HS-27A (cell line): ENCODE measurements at regions not wholly inside any gene's neighbourhood (a gene's known extent, or its start where the extent isn't known, plus 50 kb on each side); places are given as distances from the start of the nearest gene placed in this dataset.

ENCODE experiments used
- DNase-seq: peaks from one replicate; pipeline ENCODE4 v3.0.0-alpha.2; 2012; ENCODE audit warnings: low read depth, missing footprints

DNA sequence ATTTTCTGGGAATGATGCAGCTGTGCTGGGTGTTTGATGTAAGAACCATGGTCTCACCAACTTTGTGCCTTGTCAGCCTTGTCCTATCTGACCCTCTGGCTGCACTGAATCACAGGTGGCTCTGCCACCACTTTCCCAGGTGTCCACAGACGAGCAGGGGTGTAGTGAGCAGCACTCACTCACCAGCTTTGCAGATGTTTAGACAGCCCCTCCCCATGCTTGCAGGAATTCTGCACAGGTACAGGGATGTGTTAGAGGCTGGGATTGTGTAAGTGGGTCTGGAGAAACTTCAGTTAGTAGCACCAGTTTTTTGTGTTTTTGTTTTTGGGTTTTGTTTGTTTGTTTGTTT lies 88.2 kb upstream of the NAA20 start:
- DNase-seq, result no peak

DNA sequence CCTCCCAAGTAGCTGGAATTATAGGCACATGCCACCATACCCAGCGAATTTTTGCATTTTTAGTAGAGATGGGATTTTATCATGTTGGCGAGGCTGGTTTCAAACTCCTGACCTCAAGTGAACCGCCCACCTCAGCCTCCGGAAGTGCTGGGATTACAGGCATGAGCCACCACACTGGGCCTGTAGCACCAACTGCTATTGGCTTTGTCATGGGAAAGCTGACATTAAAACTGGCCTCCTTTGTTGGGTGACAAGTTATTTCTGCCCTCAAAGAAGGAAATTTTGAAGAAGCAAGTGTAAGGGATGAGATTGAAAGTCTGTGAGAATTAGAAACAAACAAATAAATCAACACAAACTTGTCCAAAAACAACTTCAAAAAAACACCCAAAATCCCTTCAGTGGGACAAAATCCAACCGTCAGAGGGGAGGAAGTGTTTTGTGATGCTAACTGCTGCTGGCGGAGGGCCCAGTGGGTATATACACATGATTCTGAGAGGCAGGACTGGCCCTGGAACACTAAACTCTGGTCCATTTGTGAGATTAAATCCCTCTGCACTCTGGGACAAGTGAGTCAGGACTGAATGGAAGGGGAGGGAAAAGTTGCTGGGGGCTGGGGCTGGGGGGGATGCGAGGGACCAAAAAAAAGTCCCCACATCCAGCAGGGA lies 87.5 kb upstream of the NAA20 start:
- DNase-seq, result no peak

DNA sequence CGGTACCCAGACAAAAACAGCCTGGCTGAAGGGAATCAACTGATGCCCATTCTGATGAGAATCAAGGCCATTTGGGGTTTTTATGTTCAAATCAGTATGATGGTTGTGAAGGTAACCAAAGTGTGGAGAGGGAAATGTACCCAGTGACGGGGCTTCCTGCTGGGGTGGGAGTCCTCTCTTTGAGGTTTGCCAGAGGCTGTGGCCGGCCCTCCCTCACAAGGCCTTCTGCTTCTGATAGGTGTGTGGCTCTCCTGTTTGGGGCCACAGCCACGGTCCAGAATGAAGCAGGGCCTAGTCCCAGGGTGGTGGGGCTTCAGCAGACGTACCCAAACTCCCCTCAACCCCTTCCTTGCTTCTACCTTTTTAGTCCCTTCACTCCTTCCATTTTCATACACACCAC lies 86.7 kb upstream of the NAA20 start:
- DNase-seq, result no peak

DNA sequence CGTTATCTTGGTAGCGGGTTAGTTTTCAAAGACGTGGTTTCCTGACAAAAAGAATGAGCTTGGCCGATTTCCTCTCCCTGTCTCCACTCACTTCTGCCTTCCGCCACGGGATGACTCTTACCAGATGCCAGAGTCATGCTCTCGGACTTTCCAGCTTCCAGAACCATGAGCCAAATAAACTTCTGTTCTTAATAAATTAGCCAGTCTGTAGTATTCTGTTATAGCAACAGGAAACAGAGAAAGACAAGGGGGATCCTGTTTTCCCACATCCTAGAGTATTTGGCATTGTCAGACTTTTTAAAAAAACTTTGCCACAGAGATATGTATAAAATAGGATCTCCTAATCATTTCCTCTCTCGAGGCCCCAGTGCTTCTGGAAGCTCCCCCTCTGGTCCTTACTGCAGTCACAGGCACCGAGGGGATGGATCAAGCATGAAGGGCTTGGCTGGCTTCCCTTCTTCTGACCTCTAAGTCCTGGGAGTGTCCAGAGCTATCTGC lies 84.9 kb upstream of the NAA20 start:
- no peak for DNase-seq

DNA sequence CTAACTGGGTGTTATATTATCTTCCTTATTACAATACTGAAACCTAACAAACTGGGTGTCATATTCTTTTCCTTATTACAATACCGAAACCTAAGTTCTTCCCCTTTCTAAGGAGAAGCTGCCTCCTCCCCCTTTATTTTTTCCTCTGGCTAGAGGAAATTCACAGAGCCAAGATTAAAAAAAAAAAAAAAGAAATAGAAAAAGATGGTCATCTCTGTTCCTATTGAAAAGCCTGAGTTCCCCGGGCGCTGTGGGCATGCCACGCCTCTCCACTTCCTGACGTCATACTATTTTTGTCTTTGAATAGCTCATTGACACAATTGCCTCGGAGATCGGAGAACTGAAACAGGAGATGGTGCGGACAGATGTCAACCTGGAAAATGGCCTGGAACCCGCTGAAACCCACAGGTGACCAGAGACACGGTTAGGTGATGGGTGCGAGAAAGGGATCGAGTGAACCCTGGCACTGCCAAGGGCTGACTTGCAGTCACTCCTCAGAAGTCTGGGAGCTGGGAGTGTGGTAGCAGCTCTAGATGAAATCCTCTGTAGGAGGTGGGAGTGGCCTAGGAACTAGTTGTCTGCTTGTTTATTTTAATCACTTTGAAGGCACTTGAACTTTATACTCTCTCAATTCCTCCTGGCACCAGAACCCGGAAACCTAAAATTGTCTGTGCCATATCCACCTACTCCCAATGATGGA lies 82.2 kb upstream of the NAA20 start:
- DNase-seq, result no peak

DNA sequence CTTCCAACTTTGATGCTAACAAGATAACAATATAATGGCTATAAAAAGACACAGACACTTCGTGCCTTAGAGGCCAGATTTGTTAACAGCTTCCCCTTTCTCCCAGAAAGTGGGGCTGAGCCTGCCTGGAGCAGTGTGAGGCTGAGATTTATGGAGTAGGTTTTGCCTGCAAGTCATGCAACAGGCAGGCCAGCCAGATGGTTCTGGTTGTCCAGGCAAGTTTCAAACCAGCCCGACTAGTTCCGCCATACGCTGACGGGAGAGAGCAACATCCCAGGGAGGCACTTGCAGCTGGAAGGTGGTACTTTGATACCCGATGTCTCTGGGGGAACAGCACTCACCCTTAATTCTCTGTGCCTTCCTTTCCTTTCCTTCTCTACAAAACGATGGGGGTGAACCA lies 81.3 kb upstream of the NAA20 start:
- no peak for DNase-seq

DNA sequence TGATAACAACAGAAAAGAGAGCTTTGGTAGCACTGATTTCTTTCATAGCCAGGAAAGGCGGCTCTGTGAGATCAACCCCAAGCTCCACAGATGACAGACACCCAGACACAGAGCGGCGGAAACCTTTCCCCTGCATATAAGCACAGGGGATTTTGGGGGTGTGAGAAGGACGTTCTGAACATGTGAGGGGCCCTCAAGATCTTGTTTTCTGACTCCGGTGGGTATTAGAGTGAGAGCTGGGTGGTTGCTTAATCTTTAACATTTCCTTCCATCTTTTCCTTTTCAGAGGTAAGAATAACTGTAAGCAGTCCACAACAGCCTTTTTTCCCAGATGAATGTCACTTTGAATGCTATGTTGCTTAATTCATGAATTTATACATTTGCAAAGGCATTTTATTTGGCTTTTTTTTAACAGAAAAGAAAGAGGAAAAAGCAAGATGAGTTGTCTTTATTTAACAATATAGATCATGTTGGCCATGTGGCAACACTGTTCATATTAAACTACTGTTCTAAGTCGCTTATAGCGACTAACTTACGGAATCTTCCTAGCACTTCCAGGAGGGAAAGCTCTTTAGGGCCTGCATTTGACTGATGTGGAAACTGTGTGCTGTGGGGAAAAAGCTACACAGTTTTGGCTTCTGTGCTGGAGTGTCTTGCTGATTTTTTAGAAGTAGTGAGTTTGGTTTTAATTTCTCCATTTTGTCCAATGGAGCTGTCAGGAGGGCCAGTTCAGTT lies 80.5 kb upstream of the NAA20 start:
- no peak for DNase-seq

DNA sequence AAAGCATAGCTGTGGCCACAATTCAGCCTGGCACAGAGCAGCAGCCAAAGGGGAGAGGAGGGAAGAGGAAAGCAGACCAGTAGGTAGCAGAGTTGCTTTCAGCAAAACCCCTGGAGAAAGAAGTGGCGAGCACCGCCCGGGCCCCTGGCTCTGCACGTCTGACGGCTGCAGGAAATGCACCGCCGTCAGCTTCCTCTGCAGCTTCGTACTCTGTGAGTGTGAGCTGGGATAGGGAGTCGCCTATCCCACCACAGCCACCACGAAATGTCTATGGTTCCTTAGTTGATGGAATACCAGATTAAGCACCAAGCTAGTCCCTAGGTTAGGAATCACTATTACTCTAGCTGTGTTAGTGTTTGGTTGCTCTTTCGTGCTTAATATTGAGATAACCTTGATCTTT lies 79.9 kb upstream of the NAA20 start:
- no peak for DNase-seq

DNA sequence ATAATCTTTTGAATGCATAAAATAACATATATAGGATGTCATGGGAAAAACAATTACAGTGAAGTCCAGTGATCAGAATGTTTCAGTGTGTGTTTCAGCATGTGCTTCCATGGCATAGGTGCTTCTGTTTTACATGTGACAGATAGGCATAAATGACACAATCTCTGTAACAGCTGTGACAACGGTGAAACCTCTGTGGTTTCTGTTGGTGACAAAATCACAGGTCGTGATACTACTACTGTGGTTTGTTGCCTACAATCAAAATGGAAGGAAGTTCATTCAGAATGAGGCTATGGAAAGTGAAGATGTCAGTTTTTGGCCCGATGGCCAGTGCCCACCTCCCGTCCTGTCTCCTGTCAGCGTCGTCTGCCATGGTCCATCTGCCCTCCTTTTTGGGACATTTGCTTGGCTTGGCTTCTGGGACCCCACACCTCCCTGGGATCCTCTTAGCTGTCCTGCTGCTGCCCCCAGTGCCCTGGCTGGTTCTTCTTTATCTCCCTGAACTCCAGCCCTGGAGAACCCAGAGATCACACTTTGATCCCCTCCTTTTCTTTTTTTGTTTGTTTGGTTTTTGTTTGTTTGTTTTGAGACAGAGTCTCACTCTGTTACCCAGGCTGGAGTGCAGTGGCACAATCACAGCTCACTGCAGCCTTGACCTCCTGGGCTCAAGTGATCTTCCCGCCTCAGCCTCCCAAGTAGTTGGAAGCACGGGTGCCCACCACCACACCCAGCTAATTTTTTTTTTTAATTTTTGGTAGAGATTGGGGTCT lies 79.3 kb upstream of the NAA20 start:
- DNase-seq, result no peak

DNA sequence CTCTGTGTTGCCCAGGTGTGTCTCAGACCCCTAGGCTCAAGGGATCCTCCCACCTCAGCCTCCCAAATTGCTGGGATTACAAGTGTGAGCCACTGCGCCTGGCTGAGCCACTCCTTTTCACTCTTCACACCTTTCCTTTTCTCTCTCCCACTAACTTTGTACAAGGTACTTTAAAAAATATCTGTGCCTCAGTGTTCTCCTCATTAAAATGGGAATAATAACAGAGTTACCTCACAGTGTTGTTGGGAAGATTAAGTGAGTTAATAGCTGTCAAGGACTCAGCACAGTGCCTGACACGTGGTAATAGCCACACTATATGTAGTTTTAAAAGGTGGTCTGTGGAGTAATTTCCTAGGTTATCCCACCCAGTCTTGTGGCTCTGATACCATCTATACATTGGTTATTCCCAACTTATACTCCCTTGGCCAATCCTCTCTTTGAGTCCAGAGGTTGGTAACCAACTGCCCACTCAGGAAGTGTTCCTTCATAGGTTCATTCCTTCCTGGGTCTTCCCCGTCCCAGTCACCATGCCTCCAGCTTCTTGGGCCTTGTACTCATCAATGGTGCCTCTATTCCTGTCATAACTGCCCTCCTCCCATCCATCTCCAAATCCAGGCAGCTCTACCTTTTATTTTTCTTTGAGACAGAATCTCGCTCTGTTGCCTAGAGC lies 78.6 kb upstream of the NAA20 start:
- no peak for DNase-seq

DNA sequence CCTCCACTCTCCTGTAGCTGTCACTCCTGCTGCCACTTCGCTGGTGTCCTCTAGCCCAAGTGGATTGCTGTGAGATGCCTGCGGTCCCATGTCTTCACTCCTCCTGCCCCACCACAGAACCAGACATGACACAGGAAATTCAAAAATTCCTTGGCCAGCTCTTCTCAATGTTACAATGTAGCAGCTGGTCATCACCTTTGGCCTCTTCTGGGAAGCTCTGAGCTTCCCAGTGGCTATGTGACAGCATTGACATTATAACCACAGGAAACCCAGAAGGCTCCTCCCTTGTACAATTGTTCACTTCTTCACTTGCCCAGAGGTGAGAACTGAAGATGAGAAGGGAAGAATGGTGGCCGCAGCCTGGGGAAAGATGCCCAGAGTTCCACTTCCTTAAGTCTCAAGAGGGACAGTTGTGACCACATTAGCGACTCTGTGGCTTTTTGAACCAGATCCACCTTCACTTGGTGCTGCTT lies 76.1 kb upstream of the NAA20 start:
- no peak for DNase-seq

DNA sequence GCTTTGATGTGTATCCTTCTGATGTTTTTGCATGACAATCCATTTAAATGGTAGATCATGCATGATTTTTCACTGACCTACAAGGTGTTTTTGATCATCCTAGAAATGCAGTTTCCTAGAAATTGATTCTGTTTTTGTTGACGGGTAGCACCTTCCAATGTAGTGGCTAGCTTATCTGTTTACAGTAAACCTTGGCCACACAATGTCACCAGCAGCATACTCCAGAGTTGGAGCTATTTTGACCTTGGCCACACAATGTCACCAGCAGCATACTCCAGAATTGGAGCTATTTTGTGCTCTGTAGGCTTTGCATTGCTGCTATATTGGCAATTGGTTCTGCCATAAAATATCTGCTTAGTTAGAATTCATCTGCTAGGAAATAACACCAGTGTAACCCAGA lies 74.6 kb upstream of the NAA20 start:
- DNase-seq, result no peak

DNA sequence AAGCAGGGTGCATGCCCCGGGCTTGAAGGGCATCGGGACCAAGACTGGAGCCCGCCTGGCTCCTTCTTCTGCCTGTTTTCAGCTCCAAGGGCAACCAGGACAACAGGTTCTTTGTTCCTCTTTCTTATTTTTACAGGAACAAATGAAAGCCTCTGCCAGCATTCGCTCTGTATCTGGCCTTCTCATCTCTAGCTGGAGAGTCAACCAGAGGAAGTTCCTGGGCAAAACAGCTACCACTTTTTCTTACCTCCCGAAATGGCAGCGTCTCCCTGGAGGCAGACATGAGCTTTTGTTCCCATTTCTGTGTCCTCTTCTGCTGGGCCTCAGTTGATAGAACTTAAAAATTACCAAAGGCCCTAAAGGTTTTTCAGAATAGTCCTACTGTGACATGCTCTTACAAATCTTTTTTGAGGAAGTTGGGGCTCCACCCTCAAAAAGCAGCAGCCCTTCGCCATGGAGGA lies 74.1 kb upstream of the NAA20 start:
- no peak for DNase-seq

DNA sequence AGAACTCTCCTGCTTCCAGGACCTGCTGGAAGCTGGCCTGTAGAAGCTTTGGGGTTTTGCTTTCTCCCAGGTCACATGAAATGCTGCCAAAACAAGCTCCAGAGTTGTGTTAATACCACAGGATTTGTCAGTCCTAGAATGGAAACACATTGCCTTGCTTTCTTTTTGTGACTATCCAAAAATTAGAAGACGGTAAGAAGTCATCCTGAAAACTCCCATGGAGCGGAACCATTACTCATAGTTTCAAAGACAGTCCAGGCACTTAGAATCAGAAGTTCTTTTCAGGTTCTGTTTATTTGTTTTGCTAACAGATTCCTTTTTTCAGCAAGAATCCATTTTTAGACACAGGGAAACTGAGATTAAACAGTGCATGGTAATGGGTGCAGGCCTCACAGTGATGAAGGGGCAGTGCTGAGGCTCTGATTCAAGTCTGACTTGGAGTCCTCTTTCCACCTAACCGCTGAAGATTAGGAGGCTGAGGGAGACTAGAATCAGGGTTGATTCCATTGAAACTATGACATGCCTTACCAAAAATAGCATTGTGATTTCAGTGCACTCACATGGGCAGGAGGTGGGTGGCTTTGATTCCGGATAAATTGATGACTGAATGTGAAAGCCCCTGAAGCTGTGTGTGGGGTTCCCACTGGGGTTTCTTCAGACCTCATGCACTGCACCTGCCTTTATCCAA lies 72.2 kb upstream of the NAA20 start:
- DNase-seq, result no peak

DNA sequence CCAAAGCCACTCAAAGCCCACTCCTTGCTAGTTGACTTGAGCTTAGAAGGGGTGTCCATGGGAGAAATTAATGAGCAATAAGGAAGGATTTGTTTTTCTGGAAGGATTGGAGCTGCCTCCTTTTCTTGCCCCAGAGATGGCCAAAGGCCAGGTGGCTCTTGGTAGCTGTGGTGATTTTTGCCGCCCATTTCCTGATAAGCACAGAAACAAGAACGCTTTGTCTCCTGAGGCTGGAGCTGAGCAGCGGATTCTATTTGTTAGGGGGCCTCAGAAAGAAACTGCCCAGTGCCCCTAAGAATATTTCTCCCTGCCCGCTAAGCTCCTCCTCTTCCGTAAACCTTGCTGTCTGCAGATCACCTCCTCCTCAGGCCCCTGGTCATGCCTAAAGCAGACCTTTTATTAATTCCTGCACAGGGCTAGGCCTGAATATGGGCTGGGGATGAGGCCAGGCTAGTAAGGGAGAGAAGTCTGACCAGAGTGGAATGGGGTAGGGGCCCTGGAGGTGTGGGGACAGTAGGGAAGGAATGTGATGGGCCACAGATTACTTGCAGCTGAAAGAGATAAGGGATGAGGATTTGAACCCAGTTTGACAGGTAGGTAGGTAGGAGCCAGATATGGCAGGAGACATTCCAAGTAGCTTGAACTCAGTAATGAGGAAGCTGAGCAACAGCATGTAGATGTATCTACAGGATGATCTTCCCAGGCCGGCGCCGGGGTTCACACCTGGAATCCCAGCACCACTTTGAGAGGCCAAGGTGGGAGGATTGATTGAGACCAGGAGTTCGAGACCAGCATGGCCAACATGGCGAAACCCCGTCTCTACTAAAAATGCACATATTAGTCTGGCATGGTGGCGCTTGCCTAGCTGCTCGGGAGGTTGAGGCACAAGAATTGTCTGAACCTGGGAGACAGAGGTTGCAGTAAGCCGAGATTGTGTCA lies 71.2 kb upstream of the NAA20 start:
- no peak for DNase-seq

DNA sequence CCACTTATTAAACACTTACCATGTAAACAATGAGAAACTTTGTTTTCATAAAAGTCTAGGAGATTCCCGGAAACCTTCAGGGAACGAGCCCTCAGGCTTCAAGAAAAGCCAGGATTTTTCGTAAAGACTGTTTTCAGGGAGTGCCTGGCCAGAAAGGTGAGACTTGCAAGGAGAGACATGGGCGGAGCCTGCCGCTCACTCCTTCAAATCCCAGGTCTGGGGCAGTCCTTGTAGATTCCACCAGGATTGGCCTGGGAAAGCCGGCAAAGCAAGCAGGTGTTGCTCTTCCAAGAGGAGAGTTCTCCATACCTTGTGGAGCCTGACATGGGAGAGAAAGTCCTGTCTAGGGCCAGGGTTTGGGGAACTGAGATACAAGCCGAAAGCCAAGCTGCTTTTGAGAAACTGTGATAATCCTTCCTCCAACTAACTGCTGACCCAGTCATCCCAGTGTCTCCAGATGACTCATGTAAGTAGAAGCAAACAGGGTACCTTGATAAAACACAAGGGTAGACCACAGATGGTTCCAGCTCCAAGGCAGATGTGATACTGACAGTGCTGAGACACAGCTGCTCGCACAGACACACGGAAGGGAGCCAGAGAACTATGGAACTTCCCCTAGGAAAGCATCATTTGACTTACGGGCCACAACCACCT lies 69.4 kb upstream of the NAA20 start:
- no peak for DNase-seq

DNA sequence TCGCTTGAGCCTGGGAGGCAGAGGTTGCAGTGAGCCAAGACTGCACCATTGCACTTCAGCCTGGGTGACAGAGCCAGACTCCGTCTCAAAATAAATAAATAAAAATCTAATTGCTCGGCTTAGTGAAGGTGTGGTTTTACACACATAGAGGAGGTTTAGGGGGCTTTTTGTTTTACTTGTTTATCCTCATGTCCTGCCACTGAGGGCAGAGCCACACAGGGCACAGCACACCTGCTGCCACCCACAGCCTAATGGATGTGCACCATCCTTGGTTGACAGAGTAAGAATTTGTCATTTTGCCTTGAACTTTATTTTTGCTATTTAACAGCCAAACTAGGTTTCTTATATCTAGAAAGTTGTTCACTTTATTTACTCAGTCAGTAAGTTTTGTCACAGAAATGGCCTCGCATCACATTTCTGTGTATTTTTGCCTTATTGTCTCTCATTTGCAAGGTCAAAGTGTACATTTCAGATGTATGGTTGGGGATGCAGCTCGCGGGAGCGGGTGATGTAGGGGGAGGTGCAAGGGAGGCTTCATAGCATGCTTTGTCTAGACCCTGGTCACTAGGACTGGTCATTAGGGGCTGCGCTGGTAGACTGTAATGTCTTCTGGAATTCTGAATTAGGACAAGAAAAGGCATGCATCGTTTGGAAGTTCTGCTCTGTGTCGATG lies 67.8 kb upstream of the NAA20 start:
- no peak for DNase-seq

DNA sequence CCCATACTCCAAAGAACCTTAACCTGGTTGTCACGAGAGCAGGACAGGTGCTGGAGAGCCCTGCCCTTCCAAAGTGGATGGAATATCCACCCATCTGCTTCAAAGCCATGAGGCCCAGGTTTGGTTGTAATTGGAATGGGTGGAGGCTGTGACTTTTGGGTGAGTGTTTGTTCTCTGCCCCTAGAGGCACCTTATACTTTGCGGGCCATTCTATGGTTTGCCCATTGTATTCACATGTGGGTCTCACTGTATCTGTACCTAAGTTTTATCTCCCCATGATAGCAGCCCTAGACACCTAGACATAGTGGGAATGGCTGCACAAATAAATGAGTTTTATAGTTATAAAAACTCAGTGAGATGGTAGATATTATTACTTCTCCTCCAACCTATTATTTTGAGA lies 67.1 kb upstream of the NAA20 start:
- no peak for DNase-seq

DNA sequence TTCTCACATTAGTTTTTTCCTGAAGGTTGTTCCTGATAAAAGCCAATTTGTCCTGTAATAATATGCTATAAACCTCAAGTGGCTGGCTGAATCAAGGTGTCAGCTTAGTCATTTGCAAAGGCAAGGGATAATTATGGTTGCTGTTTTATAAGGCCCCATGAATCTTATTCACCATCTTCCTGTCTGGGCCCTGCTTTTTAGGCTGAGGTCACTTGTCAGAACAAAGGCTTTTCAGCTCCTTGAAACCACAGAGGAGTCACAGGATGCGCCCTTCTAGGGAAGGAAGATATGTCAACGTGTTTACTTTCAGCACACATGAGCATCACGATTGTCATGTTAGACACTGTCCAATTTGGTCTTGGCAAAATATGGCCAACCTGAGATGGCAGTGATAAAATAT lies 64.8 kb upstream of the NAA20 start:
- no peak for DNase-seq
